Transverse colon (tissue), 4 donors: ENCODE measurements at regions not wholly inside any gene's neighbourhood (a gene's known extent, or its start where the extent isn't known, plus 50 kb on each side); places are given as distances from the start of the nearest gene placed in this dataset.

Experiments used
- CTCF ChIP-seq, 5 experiments: fragments of 200-600 bp in 3 of 5; fragments of 450-650 bp in 2 of 5; sonication (generic) in 3 of 5; IDR thresholded peaks; 1 replicate in 2 of 5; 2 replicates in 3 of 5; pipeline ENCODE4 v1.5.1; 2016 to 2017; ENCODE audit warnings: antibody characterized with exemption in 5 of 5, inconsistent platforms in 3 of 5, mild to moderate bottlenecking in 2 of 5, moderate library complexity in 1 of 5
- EP300 ChIP-seq: sonication (generic); formaldehyde crosslinking; IDR thresholded peaks from one replicate; pipeline ENCODE4 v1.6.1; 2017; ENCODE audit warnings: antibody characterized with exemption, low read depth
- POLR2AphosphoS5 ChIP-seq, 3 donors: sonication (generic); formaldehyde crosslinking; IDR thresholded peaks; one replicate each; pipeline ENCODE4 v1.6.1; 2016; ENCODE audit warnings: antibody characterized with exemption in 3 of 3

GRCh38 chr1:8211251-8211882, 106.5 kb upstream of the SLC45A1 start:
- TF ChIP-seq EP300 (no peak), CTCF (IDR thresholded peaks at IDR 0.05) (no peak), POLR2AphosphoS5 (IDR thresholded peaks at IDR 0.05) (no peak)
